ENCODE measurements at regions not wholly inside any gene's neighbourhood (a gene's known extent, or its start where the extent isn't known, plus 50 kb on each side); places are given as distances from the start of the nearest gene placed in this dataset.
"Not testable (repeated sequence)": the region's sequence is repeated elsewhere in the genome, so short reads cannot be mapped to it uniquely, and the experiment has no call there.

- Histone ChIP-seq H3K36me3 (ENCODE audit: control insufficient read depth, insufficient read depth, low read length) (no peaks in the 10 kb centered on the region), H3K27ac (ENCODE audit: low read depth, low read length, severe bottlenecking) (no peak overlapping the region), H3K4me3 (ENCODE audit: extremely low read depth, insufficient read depth, low read length, poor library complexity, severe bottlenecking) (no peak overlapping the region), H3K9me3 (ENCODE audit: control insufficient read depth, low read length) (peaks cover 5% of the 10 kb centered on the region), H3K4me1 (ENCODE audit: control insufficient read depth, insufficient read depth, low read length, poor library complexity, severe bottlenecking) (no peaks in the 10 kb centered on the region)
- 60 to 100% methylated on average over 1 of the region's 1 CpG for whole genome bisulfite sequencing, 2 experiments (ENCODE audit: insufficient coverage in 2 of 2)
Observed at GRCh38 chr17:37859451-37859850, 64.8 kb upstream of the TBC1D3K start.

GRCh38 chr17:37858391-37858790, 65.8 kb upstream of the TBC1D3K start:
- H3K36me3 ChIP-seq (ENCODE audit: control insufficient read depth, insufficient read depth, low read length); H3K4me1 ChIP-seq (ENCODE audit: control insufficient read depth, insufficient read depth, low read length, poor library complexity, severe bottlenecking); H3K9me3 ChIP-seq (ENCODE audit: control insufficient read depth, low read length); H3K27ac ChIP-seq (ENCODE audit: low read depth, low read length, severe bottlenecking); H3K4me3 ChIP-seq (ENCODE audit: extremely low read depth, insufficient read depth, low read length, poor library complexity, severe bottlenecking): not testable (repeated sequence)
- WGBS, 2 experiments (ENCODE audit: insufficient coverage in 2 of 2), result 82 to 88% methylated on average over 3 to 7 of the region's 11 CpGs

GRCh38 chr17:37856245-37856644, 68.0 kb upstream of the TBC1D3K start:
- Histone ChIP-seq H3K4me3 (ENCODE audit: extremely low read depth, insufficient read depth, low read length, poor library complexity, severe bottlenecking) (no peak overlapping the region), H3K27ac (ENCODE audit: low read depth, low read length, severe bottlenecking) (no peak overlapping the region)
- WGBS, 2 experiments (ENCODE audit: insufficient coverage in 2 of 2), result no CpG with 5 or more reads among the region's 1 CpG

GRCh38 chr17:37849617-37849972, 74.6 kb upstream of the TBC1D3K start:
- Histone ChIP-seq H3K27ac (ENCODE audit: low read depth, low read length, severe bottlenecking) (peak overlapping the region; percentile 49), H3K4me1 (ENCODE audit: control insufficient read depth, insufficient read depth, low read length, poor library complexity, severe bottlenecking) (peaks cover 3% of the 10 kb centered on the region), H3K4me3 (ENCODE audit: extremely low read depth, insufficient read depth, low read length, poor library complexity, severe bottlenecking) (no peak overlapping the region), H3K9me3 (ENCODE audit: control insufficient read depth, low read length) (no peaks in the 10 kb centered on the region), H3K36me3 (ENCODE audit: control insufficient read depth, insufficient read depth, low read length) (no peaks in the 10 kb centered on the region)
- 94 to 100% methylated on average over 3 of the region's 3 CpGs for WGBS, 2 experiments (ENCODE audit: insufficient coverage in 2 of 2)

More at GRCh38 chr17:37856245-37856644, 68.0 kb upstream of the TBC1D3K start:
- Histone ChIP-seq H3K4me1 (ENCODE audit: control insufficient read depth, insufficient read depth, low read length, poor library complexity, severe bottlenecking) (no peaks in the 10 kb centered on the region), H3K9me3 (ENCODE audit: control insufficient read depth, low read length) (peaks cover 5% of the 10 kb centered on the region), H3K36me3 (ENCODE audit: control insufficient read depth, insufficient read depth, low read length) (no peaks in the 10 kb centered on the region)

- H3K4me3 ChIP-seq (ENCODE audit: extremely low read depth, insufficient read depth, low read length, poor library complexity, severe bottlenecking), result no peak overlapping the region
- WGBS, 2 experiments (ENCODE audit: insufficient coverage in 2 of 2), result 87% methylated on average over 10 to 11 of the region's 15 CpGs
- H3K27ac ChIP-seq (ENCODE audit: low read depth, low read length, severe bottlenecking), result peak overlapping the region; percentile 49
- peaks cover 3% of the 10 kb centered on the region for H3K4me1 ChIP-seq (ENCODE audit: control insufficient read depth, insufficient read depth, low read length, poor library complexity, severe bottlenecking)
- no peaks in the 10 kb centered on the region for H3K36me3 ChIP-seq (ENCODE audit: control insufficient read depth, insufficient read depth, low read length)
- no peaks in the 10 kb centered on the region for H3K9me3 ChIP-seq (ENCODE audit: control insufficient read depth, low read length)
Observed at GRCh38 chr17:37848690-37849616, 75.3 kb upstream of the TBC1D3K start.

GRCh38 chr17:37847811-37848331, 76.3 kb upstream of the TBC1D3K start:
- Histone ChIP-seq H3K27ac (ENCODE audit: low read depth, low read length, severe bottlenecking) (no peak overlapping the region), H3K4me1 (ENCODE audit: control insufficient read depth, insufficient read depth, low read length, poor library complexity, severe bottlenecking) (peaks cover 3% of the 10 kb centered on the region), H3K36me3 (ENCODE audit: control insufficient read depth, insufficient read depth, low read length) (no peaks in the 10 kb centered on the region), H3K9me3 (ENCODE audit: control insufficient read depth, low read length) (no peaks in the 10 kb centered on the region), H3K4me3 (ENCODE audit: extremely low read depth, insufficient read depth, low read length, poor library complexity, severe bottlenecking) (no peak overlapping the region)
- WGBS, 2 experiments (ENCODE audit: insufficient coverage in 2 of 2), result 77 to 94% methylated on average over 2 to 10 of the region's 12 CpGs

GRCh38 chr17:37847102-37847501, 77.1 kb upstream of the TBC1D3K start:
- Histone ChIP-seq H3K36me3 (ENCODE audit: control insufficient read depth, insufficient read depth, low read length) (no peaks in the 10 kb centered on the region), H3K9me3 (ENCODE audit: control insufficient read depth, low read length) (no peaks in the 10 kb centered on the region), H3K27ac (ENCODE audit: low read depth, low read length, severe bottlenecking) (no peak overlapping the region), H3K4me3 (ENCODE audit: extremely low read depth, insufficient read depth, low read length, poor library complexity, severe bottlenecking) (no peak overlapping the region), H3K4me1 (ENCODE audit: control insufficient read depth, insufficient read depth, low read length, poor library complexity, severe bottlenecking) (peaks cover 3% of the 10 kb centered on the region)
- WGBS, 2 experiments (ENCODE audit: insufficient coverage in 2 of 2), result 94 to 95% methylated on average over 6 of the region's 7 CpGs

GRCh38 chr17:37844977-37845293, 79.3 kb upstream of the TBC1D3K start:
- Histone ChIP-seq H3K9me3 (ENCODE audit: control insufficient read depth, low read length) (no peaks in the 10 kb centered on the region), H3K27ac (ENCODE audit: low read depth, low read length, severe bottlenecking) (no peak overlapping the region), H3K4me3 (ENCODE audit: extremely low read depth, insufficient read depth, low read length, poor library complexity, severe bottlenecking) (no peak overlapping the region), H3K36me3 (ENCODE audit: control insufficient read depth, insufficient read depth, low read length) (no peaks in the 10 kb centered on the region), H3K4me1 (ENCODE audit: control insufficient read depth, insufficient read depth, low read length, poor library complexity, severe bottlenecking) (peaks cover 3% of the 10 kb centered on the region)
- 56 to 59% methylated on average over 13 to 15 of the region's 15 CpGs for WGBS, 2 experiments (ENCODE audit: insufficient coverage in 2 of 2)

- Histone ChIP-seq H3K4me3 (ENCODE audit: extremely low read depth, insufficient read depth, low read length, poor library complexity, severe bottlenecking) (no peak overlapping the region), H3K36me3 (ENCODE audit: control insufficient read depth, insufficient read depth, low read length) (no peaks in the 10 kb centered on the region), H3K9me3 (ENCODE audit: control insufficient read depth, low read length) (no peaks in the 10 kb centered on the region), H3K4me1 (ENCODE audit: control insufficient read depth, insufficient read depth, low read length, poor library complexity, severe bottlenecking) (peaks cover 1% of the 10 kb centered on the region), H3K27ac (ENCODE audit: low read depth, low read length, severe bottlenecking) (no peak overlapping the region)
- WGBS, 2 experiments (ENCODE audit: insufficient coverage in 2 of 2), result 25 to 39% methylated on average over 25 to 26 of the region's 29 CpGs
Observed at GRCh38 chr17:37844158-37844976, 79.8 kb upstream of the TBC1D3K start.

- 90 to 96% methylated on average over 6 to 8 of the region's 8 CpGs for WGBS, 2 experiments (ENCODE audit: insufficient coverage in 2 of 2)
- no peaks in the 10 kb centered on the region for H3K4me1 ChIP-seq (ENCODE audit: control insufficient read depth, insufficient read depth, low read length, poor library complexity, severe bottlenecking)
- H3K9me3 ChIP-seq (ENCODE audit: control insufficient read depth, low read length), result no peaks in the 10 kb centered on the region
- H3K4me3 ChIP-seq (ENCODE audit: extremely low read depth, insufficient read depth, low read length, poor library complexity, severe bottlenecking), result no peak overlapping the region
- no peak overlapping the region for H3K27ac ChIP-seq (ENCODE audit: low read depth, low read length, severe bottlenecking)
- no peaks in the 10 kb centered on the region for H3K36me3 ChIP-seq (ENCODE audit: control insufficient read depth, insufficient read depth, low read length)
Observed at GRCh38 chr17:37842401-37842800, 81.8 kb upstream of the TBC1D3K start.
